Testis (tissue), 2 donors: ENCODE measurements at regions not wholly inside any gene's neighbourhood (a gene's known extent, or its start where the extent isn't known, plus 50 kb on each side); places are given as distances from the start of the nearest gene placed in this dataset.
"Not testable (repeated sequence)": the region's sequence is repeated elsewhere in the genome, so short reads cannot be mapped to it uniquely, and the experiment has no call there.

Source experiments
- DNase-seq: peaks from one replicate; pipeline ENCODE4 v3.0.0-alpha.2; 2019
- H3K27ac ChIP-seq, 2 donors: fragments of 200-600 bp; sonication (generic); one replicate each; pipeline ENCODE4 v1.5.1; 2019
- H3K27me3 ChIP-seq: fragments of 200-600 bp; sonication (generic); one replicate; pipeline ENCODE4 v1.5.1; 2019
- H3K36me3 ChIP-seq: fragments of 200-600 bp; sonication (generic); one replicate; pipeline ENCODE4 v1.5.1; 2017; ENCODE audit warnings: low read depth; ENCODE audit errors: missing control alignments
- H3K4me1 ChIP-seq: fragments of 200-600 bp; sonication (generic); one replicate; pipeline ENCODE4 v1.5.1; 2019
- H3K4me3 ChIP-seq, 2 donors: fragments of 200-600 bp; sonication (generic); one replicate each; pipeline ENCODE4 v1.5.1; 2017 to 2019
- H3K9me3 ChIP-seq: fragments of 200-600 bp; sonication (generic); one replicate; pipeline ENCODE4 v1.5.1; 2017
- CTCF ChIP-seq, 3 experiments: fragments of 450-650 bp in 2 of 3; fragments of 200-600 bp in 1 of 3; sonication (generic) in 1 of 3; IDR thresholded peaks; one replicate each; pipeline ENCODE4 v1.5.1; 2016 to 2019; ENCODE audit warnings: antibody characterized with exemption in 3 of 3, mild to moderate bottlenecking in 2 of 3, moderate library complexity in 1 of 3
- POLR2A ChIP-seq: fragments of 450-650 bp; IDR thresholded peaks from one replicate; pipeline ENCODE4 v1.6.1; 2017; ENCODE audit warnings: antibody characterized with exemption, mild to moderate bottlenecking, moderate library complexity
- WGBS, 2 donors: methylation state at CpG; one replicate each; pipeline ENCODE4 v1.1.5; 2018; 5-methylcytosine and 5-hydroxymethylcytosine counted together
- intact Hi-C: fragments of 100-400 bp; cut with DNase I; formaldehyde crosslinking; loops from one replicate; pipeline ENCODE4 v1.15.1; 2023; ENCODE audit warnings: low total_unique reads

- Histone ChIP-seq H3K4me3 (no peak overlapping the region), H3K36me3 (no peaks in the 10 kb centered on the region), H3K27me3 (no peaks in the 10 kb centered on the region), H3K27ac (no peak overlapping the region), H3K4me1 (no peaks in the 10 kb centered on the region), H3K9me3 (no peaks in the 10 kb centered on the region)
- intact Hi-C loops = no loop called here
- WGBS, 2 donors = 54 to 83% methylated on average over 5 of the region's 5 CpGs
- no peak for DNase-seq
- TF ChIP-seq POLR2A (no peak), CTCF (IDR thresholded peaks at IDR 0.05) (no peak)
These were observed 77.4 kb downstream of the GGTLC2 start for GRCh38 chr22:22721681-22722354.

- peaks cover 9% of the 10 kb centered on the region for H3K4me1 ChIP-seq
- H3K4me3 ChIP-seq = no peak overlapping the region
- no peak overlapping the region for H3K27ac ChIP-seq
- no peaks in the 10 kb centered on the region for H3K9me3 ChIP-seq
- TF ChIP-seq CTCF (IDR thresholded peaks at IDR 0.05) (no peak), POLR2A (no peak)
- DNase-seq = no peak
- 96 to 97% methylated on average over 5 of the region's 5 CpGs for WGBS, 2 donors
- intact Hi-C loops = no loop called here
- H3K36me3 ChIP-seq = no peaks in the 10 kb centered on the region
- no peaks in the 10 kb centered on the region for H3K27me3 ChIP-seq
These were observed 84.0 kb downstream of the GGTLC2 start for GRCh38 chr22:22728382-22728781.

GRCh38 chr22:22730655-22731373, 86.4 kb downstream of the GGTLC2 start:
- 48 to 49% methylated on average over 6 to 9 of the region's 9 CpGs for WGBS, 2 donors
- Histone ChIP-seq H3K27me3 (no peaks in the 10 kb centered on the region), H3K4me3 (no peak overlapping the region), H3K36me3 (no peaks in the 10 kb centered on the region), H3K9me3 (no peaks in the 10 kb centered on the region), H3K4me1 (peaks cover 9% of the 10 kb centered on the region), H3K27ac (no peak overlapping the region)
- no peak for TF ChIP-seq POLR2A
- TF ChIP-seq CTCF (IDR thresholded peaks at IDR 0.05) = no peak
- DNase-seq = peak; percentile 58
- intact Hi-C loops = no loop called here

GRCh38 chr22:22731374-22731676, 86.9 kb downstream of the GGTLC2 start:
- Histone ChIP-seq H3K4me1 (peaks cover 9% of the 10 kb centered on the region), H3K9me3 (no peaks in the 10 kb centered on the region), H3K36me3 (no peaks in the 10 kb centered on the region), H3K27me3 (no peaks in the 10 kb centered on the region), H3K27ac (no peak overlapping the region), H3K4me3 (no peak overlapping the region)
- no peak for TF ChIP-seq POLR2A
- TF ChIP-seq CTCF (IDR thresholded peaks at IDR 0.05) = no peak
- intact Hi-C loops = no loop called here
- 60 to 90% methylated on average over 2 to 4 of the region's 4 CpGs for WGBS, 2 donors
- DNase-seq = no peak

- 82 to 87% methylated on average over 2 of the region's 2 CpGs for WGBS, 2 donors
- H3K9me3 ChIP-seq, H3K27me3 ChIP-seq, H3K36me3 ChIP-seq, H3K4me1 ChIP-seq, H3K4me3 ChIP-seq, intact Hi-C loops, DNase-seq, H3K27ac ChIP-seq: not testable (repeated sequence)
These were observed 88.6 kb downstream of the GGTLC2 start for GRCh38 chr22:22733006-22733405.
